Panc1 (cell line): ENCODE measurements at regions not wholly inside any gene's neighbourhood (a gene's known extent, or its start where the extent isn't known, plus 50 kb on each side); places are given as distances from the start of the nearest gene placed in this dataset.

Source experiments
- ATAC-seq: fragments of 200-7000 bp; cut with Tn5 transposase; 2 replicates; pipeline ENCODE4 v1.9.1; 2020; ENCODE audit warnings: mild to moderate bottlenecking, moderate library complexity
- BruUV-seq: library from RNA; stranded (reverse); fragments of 400-500 nt; replicated peaks from 2 replicates; lab custom pipeline; 2021; lab: Mats Ljungman, UMichigan
- CTCF ChIA-PET: fragments of 300-600 bp; sonication (Branson Sonifier 250); formaldehyde crosslinking; loops from one replicate; lab custom pipeline; 2022; ENCODE audit warnings: antibody characterized with exemption; lab: Charles Lee
- POLR2A ChIA-PET: fragments of 300-600 bp; sonication (Branson Sonifier 250); formaldehyde crosslinking; loops from one replicate; lab custom pipeline; 2022; ENCODE audit warnings: antibody characterized with exemption; lab: Charles Lee
- DNase-seq: peaks from one replicate; pipeline ENCODE4 v3.0.0-alpha.2; 2010; ENCODE audit warnings: low read depth, low spot score
- H3K27ac ChIP-seq: 2 replicates; pipeline ENCODE4 v1.5.1; 2011; ENCODE audit warnings: mild to moderate bottlenecking, low read length, inconsistent platforms
- H3K27me3 ChIP-seq: fragments of 200-500 bp; sonication (Bioruptor generic); 2 replicates; pipeline ENCODE4 v1.6.0; 2014; ENCODE audit warnings: low read length, inconsistent platforms; ENCODE audit not compliant: control insufficient read depth, insufficient read depth
- H3K36me3 ChIP-seq: fragments of 200-500 bp; sonication (Bioruptor generic); 2 replicates; pipeline ENCODE4 v1.5.1; 2014; ENCODE audit warnings: inconsistent platforms, mild to moderate bottlenecking, low read length, moderate library complexity; ENCODE audit not compliant: control insufficient read depth, insufficient read depth
- H3K4me1 ChIP-seq: 2 replicates; pipeline ENCODE4 v1.5.1; 2011; ENCODE audit warnings: inconsistent platforms, mild to moderate bottlenecking, low read length, moderate library complexity; ENCODE audit not compliant: control insufficient read depth, insufficient read depth
- H3K4me3 ChIP-seq, 2 experiments: 2 replicates each; pipeline ENCODE4 v1.5.1; 2011 to 2012; ENCODE audit warnings: low read depth in 2 of 2, low read length in 2 of 2, mild to moderate bottlenecking in 2 of 2, inconsistent platforms in 1 of 2, moderate library complexity in 1 of 2
- H3K9me3 ChIP-seq: fragments of 200-500 bp; sonication (Bioruptor generic); 2 replicates; pipeline ENCODE4 v1.5.1; 2014; ENCODE audit warnings: low read depth, mild to moderate bottlenecking, inconsistent platforms, low read length, moderate library complexity; ENCODE audit not compliant: control insufficient read depth, insufficient read depth
- POLR2AphosphoS5 ChIP-seq: IDR thresholded peaks from 2 replicates; pipeline ENCODE4 v1.6.1; 2012; ENCODE audit warnings: mild to moderate bottlenecking, low read depth, low read length, moderate library complexity
- SIN3A ChIP-seq: IDR thresholded peaks from 2 replicates; pipeline ENCODE4 v1.6.1; 2012; ENCODE audit warnings: low read depth, mild to moderate bottlenecking, low read length, moderate library complexity, borderline replicate concordance; ENCODE audit not compliant: insufficient read depth
- TCF7L2 ChIP-seq: IDR thresholded peaks from 2 replicates; pipeline ENCODE4 v1.6.1; 2011; ENCODE audit warnings: mild to moderate bottlenecking, low read depth, low read length, inconsistent platforms
- in situ Hi-C: cut with HindIII; loops from 2 replicates; pipeline ENCODE4 v1.10.0; 2016; ENCODE audit warnings: low sequenced_read_pairs, low pct_unique_long_range_greater_than_20kb
- intact Hi-C: fragments of 100-400 bp; cut with micrococcal nuclease; formaldehyde crosslinking; loops from one replicate; pipeline ENCODE4 v1.10.0; 2022; ENCODE audit not compliant: unreplicated experiment
- TF ChIP-seq, protein P1 (sequence below), 2 experiments: IDR thresholded peaks; 2 replicates each; pipeline ENCODE4 v1.6.1; 2011 to 2012; ENCODE audit warnings: low read depth in 2 of 2, control low read depth in 1 of 2, low read length in 1 of 2, mild to moderate bottlenecking in 1 of 2, moderate library complexity in 1 of 2; ENCODE audit not compliant: insufficient read depth in 1 of 2
- TF ChIP-seq, protein P2 (sequence below): fragments of 450-650 bp; IDR thresholded peaks from 2 replicates; pipeline ENCODE4 v1.5.1; 2017; ENCODE audit warnings: mild to moderate bottlenecking

DNA sequence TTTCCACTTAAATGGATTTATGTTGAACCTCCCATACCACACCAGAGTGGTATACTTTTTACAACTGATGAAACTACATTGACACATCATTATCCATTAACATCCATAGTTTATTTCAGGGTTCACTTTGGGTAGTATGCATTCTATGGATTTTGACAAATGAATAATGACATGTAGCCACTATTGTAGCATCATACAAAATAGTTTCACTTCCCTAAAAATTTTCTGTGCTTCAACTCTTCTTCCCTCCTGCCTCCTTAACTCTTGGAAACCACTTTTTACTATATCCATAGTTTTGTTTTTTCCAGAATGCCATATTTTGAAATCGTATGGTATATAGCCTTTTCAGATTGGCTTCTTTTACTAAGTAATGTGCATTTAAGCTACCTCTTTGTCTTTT, 199.5 kb upstream of the TMEM196 start:
- in situ Hi-C loops: no loop called here
- DNase-seq (no peak), ATAC-seq (no peak)
- intact Hi-C loops: no loop called here
- Histone ChIP-seq H3K4me1 (no peaks in the 10 kb centered on the region), H3K9me3 (no peaks in the 10 kb centered on the region), H3K36me3 (no peaks in the 10 kb centered on the region), H3K27ac (no peak overlapping the region), H3K27me3 (no peaks in the 10 kb centered on the region), H3K4me3 (no peak overlapping the region)
- ChIA-PET CTCF (no interaction called here), POLR2A (no interaction called here)
- no TSS peak for BruUV-seq
- no peak for TF ChIP-seq POLR2AphosphoS5
- no peak for TF ChIP-seq TCF7L2
- TF ChIP-seq, protein P1, sequence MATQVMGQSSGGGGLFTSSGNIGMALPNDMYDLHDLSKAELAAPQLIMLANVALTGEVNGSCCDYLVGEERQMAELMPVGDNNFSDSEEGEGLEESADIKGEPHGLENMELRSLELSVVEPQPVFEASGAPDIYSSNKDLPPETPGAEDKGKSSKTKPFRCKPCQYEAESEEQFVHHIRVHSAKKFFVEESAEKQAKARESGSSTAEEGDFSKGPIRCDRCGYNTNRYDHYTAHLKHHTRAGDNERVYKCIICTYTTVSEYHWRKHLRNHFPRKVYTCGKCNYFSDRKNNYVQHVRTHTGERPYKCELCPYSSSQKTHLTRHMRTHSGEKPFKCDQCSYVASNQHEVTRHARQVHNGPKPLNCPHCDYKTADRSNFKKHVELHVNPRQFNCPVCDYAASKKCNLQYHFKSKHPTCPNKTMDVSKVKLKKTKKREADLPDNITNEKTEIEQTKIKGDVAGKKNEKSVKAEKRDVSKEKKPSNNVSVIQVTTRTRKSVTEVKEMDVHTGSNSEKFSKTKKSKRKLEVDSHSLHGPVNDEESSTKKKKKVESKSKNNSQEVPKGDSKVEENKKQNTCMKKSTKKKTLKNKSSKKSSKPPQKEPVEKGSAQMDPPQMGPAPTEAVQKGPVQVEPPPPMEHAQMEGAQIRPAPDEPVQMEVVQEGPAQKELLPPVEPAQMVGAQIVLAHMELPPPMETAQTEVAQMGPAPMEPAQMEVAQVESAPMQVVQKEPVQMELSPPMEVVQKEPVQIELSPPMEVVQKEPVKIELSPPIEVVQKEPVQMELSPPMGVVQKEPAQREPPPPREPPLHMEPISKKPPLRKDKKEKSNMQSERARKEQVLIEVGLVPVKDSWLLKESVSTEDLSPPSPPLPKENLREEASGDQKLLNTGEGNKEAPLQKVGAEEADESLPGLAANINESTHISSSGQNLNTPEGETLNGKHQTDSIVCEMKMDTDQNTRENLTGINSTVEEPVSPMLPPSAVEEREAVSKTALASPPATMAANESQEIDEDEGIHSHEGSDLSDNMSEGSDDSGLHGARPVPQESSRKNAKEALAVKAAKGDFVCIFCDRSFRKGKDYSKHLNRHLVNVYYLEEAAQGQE (IDR thresholded peaks at IDR 0.05; ENCODE audit: insufficient read depth in 1 of 2, low read depth in 2 of 2, low read length in 1 of 2): no peak
- no peak for TF ChIP-seq SIN3A
- TF ChIP-seq, protein P2, sequence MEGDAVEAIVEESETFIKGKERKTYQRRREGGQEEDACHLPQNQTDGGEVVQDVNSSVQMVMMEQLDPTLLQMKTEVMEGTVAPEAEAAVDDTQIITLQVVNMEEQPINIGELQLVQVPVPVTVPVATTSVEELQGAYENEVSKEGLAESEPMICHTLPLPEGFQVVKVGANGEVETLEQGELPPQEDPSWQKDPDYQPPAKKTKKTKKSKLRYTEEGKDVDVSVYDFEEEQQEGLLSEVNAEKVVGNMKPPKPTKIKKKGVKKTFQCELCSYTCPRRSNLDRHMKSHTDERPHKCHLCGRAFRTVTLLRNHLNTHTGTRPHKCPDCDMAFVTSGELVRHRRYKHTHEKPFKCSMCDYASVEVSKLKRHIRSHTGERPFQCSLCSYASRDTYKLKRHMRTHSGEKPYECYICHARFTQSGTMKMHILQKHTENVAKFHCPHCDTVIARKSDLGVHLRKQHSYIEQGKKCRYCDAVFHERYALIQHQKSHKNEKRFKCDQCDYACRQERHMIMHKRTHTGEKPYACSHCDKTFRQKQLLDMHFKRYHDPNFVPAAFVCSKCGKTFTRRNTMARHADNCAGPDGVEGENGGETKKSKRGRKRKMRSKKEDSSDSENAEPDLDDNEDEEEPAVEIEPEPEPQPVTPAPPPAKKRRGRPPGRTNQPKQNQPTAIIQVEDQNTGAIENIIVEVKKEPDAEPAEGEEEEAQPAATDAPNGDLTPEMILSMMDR: no peak

DNA sequence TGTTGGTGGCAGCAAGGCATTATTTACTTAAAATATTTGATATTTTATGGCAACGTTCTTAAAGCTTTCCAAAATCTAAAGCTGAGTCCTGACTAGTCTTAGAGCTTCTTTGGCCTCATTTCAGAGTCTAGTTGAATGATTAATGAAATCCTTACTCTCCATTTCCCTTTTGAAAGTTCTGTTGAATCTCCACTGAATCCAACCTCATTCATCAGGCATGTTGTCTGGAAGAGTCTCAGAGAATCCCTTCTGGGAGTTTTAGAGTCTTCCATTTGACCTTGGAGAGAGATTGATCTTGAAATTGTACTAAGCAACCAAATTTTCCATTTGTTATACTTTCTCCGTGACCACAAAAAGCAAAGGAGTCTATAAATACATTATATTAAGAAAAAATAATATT, 198.5 kb upstream of the TMEM196 start:
- BruUV-seq: no TSS peak
- Histone ChIP-seq H3K27me3 (no peaks in the 10 kb centered on the region), H3K4me3 (no peak overlapping the region), H3K27ac (no peak overlapping the region), H3K9me3 (no peaks in the 10 kb centered on the region), H3K36me3 (no peaks in the 10 kb centered on the region), H3K4me1 (no peaks in the 10 kb centered on the region)
- intact Hi-C loops (no loop called here), in situ Hi-C loops (no loop called here)
- no peak for ATAC-seq
- TF ChIP-seq, protein P1 (IDR thresholded peaks at IDR 0.05; ENCODE audit: insufficient read depth in 1 of 2, low read depth in 2 of 2, low read length in 1 of 2): no peak
- TF ChIP-seq TCF7L2: no peak
- TF ChIP-seq SIN3A: no peak
- TF ChIP-seq, protein P2: no peak
- no peak for TF ChIP-seq POLR2AphosphoS5
- no peak for DNase-seq
- POLR2A ChIA-PET: no interaction called here
- CTCF ChIA-PET: no interaction called here
